NB4 (cell line): ENCODE measurements at regions not wholly inside any gene's neighbourhood (a gene's known extent, or its start where the extent isn't known, plus 50 kb on each side); places are given as distances from the start of the nearest gene placed in this dataset.

Experiments
- DNase-seq: peaks from one replicate; pipeline ENCODE4 v3.0.0; 2010; ENCODE audit warnings: low read depth
- H3K4me3 ChIP-seq: one replicate; pipeline ENCODE4 v1.5.1; 2011; ENCODE audit warnings: mild to moderate bottlenecking, low read depth, low read length, moderate library complexity
- MYC ChIP-seq: IDR thresholded peaks from 2 replicates; pipeline ENCODE4 v1.6.1; 2011; ENCODE audit warnings: low read depth, low read length
- POLR2A ChIP-seq: IDR thresholded peaks from 2 replicates; pipeline ENCODE4 v1.6.1; 2011; ENCODE audit warnings: mild to moderate bottlenecking; ENCODE audit not compliant: insufficient read length; ENCODE audit errors: extremely low read depth
- TF ChIP-seq, protein P1 (sequence below): IDR thresholded peaks from 2 replicates; pipeline ENCODE4 v1.6.1; 2011; ENCODE audit warnings: low read depth, low read length
- TF ChIP-seq, protein P2 (sequence below): IDR thresholded peaks from one replicate; pipeline ENCODE4 v1.5.1; 2012; ENCODE audit warnings: low read depth, low read length

- TF ChIP-seq MYC (no peak), POLR2A (no peak)
- TF ChIP-seq, protein P1, sequence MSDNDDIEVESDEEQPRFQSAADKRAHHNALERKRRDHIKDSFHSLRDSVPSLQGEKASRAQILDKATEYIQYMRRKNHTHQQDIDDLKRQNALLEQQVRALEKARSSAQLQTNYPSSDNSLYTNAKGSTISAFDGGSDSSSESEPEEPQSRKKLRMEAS, result no peak
- TF ChIP-seq, protein P2, sequence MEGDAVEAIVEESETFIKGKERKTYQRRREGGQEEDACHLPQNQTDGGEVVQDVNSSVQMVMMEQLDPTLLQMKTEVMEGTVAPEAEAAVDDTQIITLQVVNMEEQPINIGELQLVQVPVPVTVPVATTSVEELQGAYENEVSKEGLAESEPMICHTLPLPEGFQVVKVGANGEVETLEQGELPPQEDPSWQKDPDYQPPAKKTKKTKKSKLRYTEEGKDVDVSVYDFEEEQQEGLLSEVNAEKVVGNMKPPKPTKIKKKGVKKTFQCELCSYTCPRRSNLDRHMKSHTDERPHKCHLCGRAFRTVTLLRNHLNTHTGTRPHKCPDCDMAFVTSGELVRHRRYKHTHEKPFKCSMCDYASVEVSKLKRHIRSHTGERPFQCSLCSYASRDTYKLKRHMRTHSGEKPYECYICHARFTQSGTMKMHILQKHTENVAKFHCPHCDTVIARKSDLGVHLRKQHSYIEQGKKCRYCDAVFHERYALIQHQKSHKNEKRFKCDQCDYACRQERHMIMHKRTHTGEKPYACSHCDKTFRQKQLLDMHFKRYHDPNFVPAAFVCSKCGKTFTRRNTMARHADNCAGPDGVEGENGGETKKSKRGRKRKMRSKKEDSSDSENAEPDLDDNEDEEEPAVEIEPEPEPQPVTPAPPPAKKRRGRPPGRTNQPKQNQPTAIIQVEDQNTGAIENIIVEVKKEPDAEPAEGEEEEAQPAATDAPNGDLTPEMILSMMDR, result no peak
Observed at GRCh38 chr7:86965727-86966120, 93.7 kb downstream of the ELAPOR2 start.

GRCh38 chr7:86964973-86965726 is 94.3 kb downstream of the ELAPOR2 start:
- TF ChIP-seq, protein P1, result no peak
- TF ChIP-seq MYC, result no peak
- TF ChIP-seq POLR2A, result no peak
- TF ChIP-seq, protein P2, result no peak
- H3K4me3 ChIP-seq, result no peak overlapping the region
- no peak for DNase-seq

More at GRCh38 chr7:86965727-86966120, 93.7 kb downstream of the ELAPOR2 start:
- no peak for DNase-seq
- no peak overlapping the region for H3K4me3 ChIP-seq

DNA sequence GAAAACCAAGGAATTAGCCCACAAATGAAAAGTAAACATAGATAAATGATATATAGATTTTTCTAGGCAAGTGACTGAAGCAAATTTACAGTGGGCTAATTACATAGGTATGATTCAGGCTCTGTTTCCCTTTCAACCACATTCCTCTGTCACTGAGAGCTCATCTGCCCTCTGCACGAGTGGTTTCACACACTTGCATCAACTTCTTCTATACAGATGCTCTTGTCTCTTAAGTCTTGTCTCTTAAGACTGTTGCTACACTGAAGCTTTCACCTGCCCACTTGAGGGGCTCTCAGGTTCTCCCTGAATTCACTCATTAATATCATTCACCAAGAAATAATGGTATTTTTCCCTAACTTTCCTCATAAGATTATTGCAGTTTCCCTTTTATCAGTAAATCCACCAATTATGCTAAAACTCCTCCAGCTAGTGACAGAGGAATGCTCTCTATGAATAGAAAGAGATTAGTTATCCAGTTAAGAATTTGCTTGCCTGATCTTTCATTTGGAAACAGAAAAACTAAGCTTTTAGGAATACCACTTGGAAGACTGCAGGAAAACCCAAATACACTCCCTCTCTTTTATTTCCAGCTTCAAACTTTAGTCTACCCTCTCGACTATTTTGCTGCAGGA is 95.7 kb downstream of the ELAPOR2 start:
- no peak for DNase-seq
- no peak overlapping the region for H3K4me3 ChIP-seq
- TF ChIP-seq, protein P2, result no peak
- TF ChIP-seq POLR2A (no peak), MYC (no peak)
- TF ChIP-seq, protein P1, result no peak

DNA sequence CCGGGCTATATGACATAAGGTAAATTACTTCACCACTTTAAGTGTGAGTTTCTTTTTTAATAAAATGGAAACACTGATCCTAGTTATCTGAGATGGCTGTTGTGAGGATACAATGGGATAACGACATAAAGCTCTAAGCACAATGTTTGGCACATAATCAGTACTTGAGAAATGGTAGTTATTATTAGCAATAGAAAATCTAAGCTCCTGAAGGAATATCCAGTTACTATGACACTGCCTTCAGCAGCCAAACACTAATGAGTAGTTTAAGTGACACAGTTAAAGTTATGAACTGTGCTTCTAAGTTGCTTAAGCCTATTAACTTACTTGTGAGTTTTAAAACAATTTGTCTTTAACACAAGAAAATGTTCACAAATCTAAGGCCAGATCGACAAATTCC is 96.8 kb downstream of the ELAPOR2 start:
- TF ChIP-seq, protein P1, result no peak
- TF ChIP-seq MYC (no peak), POLR2A (no peak)
- TF ChIP-seq, protein P2, result no peak
- no peak overlapping the region for H3K4me3 ChIP-seq
- DNase-seq, result no peak

DNA sequence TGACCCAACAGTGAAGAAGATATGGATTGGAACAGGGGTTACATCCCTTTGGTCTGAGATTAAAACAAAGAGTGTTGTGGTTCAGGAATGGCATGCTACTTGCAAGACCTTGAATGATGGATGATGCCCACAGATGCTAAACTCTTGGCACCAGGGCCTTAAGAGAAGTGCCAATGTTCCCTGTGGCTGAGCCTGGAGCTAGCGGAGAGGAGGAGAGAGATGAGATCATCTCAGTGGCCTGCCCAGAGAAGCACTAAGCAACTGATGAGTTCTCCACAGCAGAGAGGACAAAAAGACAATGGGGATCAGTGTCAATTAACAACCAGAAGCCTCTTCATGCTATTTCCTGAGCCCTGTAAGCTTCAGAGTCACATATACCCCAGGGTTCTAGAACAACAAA is 97.8 kb downstream of the ELAPOR2 start:
- no peak for DNase-seq
- no peak overlapping the region for H3K4me3 ChIP-seq
- TF ChIP-seq POLR2A (no peak), MYC (no peak)
- TF ChIP-seq, protein P2, result no peak
- TF ChIP-seq, protein P1, result no peak
